ENCODE measurements at regions not wholly inside any gene's neighbourhood (a gene's known extent, or its start where the extent isn't known, plus 50 kb on each side); places are given as distances from the start of the nearest gene placed in this dataset.

DNA sequence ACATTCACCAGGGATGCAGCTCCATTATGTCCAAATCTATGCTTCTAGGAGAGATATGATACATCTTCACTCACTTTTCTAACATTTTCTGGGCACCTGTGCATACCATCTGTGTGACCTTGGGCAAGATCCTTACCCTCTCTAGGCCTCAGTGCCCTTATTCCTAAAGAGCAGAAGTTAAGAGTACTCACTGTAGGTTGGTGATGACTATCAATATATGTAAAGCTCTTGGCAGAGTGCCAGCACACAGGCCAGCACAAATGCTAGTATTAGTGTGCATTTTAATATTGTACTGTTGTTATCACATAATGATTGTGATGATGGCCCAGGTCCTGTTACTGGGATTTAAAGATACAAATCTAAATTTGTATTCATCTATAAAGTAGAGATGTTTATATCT, 199.2 kb downstream of the RAD51AP2 start:
- TF ChIP-seq POLR2AphosphoS5 (IDR thresholded peaks at IDR 0.05) = no peak
- TF ChIP-seq, protein P1, sequence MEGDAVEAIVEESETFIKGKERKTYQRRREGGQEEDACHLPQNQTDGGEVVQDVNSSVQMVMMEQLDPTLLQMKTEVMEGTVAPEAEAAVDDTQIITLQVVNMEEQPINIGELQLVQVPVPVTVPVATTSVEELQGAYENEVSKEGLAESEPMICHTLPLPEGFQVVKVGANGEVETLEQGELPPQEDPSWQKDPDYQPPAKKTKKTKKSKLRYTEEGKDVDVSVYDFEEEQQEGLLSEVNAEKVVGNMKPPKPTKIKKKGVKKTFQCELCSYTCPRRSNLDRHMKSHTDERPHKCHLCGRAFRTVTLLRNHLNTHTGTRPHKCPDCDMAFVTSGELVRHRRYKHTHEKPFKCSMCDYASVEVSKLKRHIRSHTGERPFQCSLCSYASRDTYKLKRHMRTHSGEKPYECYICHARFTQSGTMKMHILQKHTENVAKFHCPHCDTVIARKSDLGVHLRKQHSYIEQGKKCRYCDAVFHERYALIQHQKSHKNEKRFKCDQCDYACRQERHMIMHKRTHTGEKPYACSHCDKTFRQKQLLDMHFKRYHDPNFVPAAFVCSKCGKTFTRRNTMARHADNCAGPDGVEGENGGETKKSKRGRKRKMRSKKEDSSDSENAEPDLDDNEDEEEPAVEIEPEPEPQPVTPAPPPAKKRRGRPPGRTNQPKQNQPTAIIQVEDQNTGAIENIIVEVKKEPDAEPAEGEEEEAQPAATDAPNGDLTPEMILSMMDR (IDR thresholded peaks at IDR 0.05; ENCODE audit: poor library complexity, severe bottlenecking) = no peak
- TF ChIP-seq, protein P2, sequence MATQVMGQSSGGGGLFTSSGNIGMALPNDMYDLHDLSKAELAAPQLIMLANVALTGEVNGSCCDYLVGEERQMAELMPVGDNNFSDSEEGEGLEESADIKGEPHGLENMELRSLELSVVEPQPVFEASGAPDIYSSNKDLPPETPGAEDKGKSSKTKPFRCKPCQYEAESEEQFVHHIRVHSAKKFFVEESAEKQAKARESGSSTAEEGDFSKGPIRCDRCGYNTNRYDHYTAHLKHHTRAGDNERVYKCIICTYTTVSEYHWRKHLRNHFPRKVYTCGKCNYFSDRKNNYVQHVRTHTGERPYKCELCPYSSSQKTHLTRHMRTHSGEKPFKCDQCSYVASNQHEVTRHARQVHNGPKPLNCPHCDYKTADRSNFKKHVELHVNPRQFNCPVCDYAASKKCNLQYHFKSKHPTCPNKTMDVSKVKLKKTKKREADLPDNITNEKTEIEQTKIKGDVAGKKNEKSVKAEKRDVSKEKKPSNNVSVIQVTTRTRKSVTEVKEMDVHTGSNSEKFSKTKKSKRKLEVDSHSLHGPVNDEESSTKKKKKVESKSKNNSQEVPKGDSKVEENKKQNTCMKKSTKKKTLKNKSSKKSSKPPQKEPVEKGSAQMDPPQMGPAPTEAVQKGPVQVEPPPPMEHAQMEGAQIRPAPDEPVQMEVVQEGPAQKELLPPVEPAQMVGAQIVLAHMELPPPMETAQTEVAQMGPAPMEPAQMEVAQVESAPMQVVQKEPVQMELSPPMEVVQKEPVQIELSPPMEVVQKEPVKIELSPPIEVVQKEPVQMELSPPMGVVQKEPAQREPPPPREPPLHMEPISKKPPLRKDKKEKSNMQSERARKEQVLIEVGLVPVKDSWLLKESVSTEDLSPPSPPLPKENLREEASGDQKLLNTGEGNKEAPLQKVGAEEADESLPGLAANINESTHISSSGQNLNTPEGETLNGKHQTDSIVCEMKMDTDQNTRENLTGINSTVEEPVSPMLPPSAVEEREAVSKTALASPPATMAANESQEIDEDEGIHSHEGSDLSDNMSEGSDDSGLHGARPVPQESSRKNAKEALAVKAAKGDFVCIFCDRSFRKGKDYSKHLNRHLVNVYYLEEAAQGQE (IDR thresholded peaks at IDR 0.05; ENCODE audit: borderline replicate concordance) = no peak
- TF ChIP-seq EZH2 (IDR thresholded peaks at IDR 0.05; ENCODE audit: borderline replicate concordance, insufficient read depth, low read length, poor library complexity, severe bottlenecking) = no peak
- no peak for TF ChIP-seq EP300 (conservative IDR thresholded peaks at IDR 0.05; ENCODE audit: poor library complexity, severe bottlenecking)
- TF ChIP-seq SMC3 (conservative IDR thresholded peaks at IDR 0.05; ENCODE audit: poor library complexity) = no peak
- no peak for TF ChIP-seq MXI1 (conservative IDR thresholded peaks at IDR 0.05; ENCODE audit: poor library complexity, severe bottlenecking)
- no peak for TF ChIP-seq TAF1 (IDR thresholded peaks at IDR 0.05; ENCODE audit: low read depth)

Measured in neural cell (in vitro differentiated cells).